ENCODE measurements at regions not wholly inside any gene's neighbourhood (a gene's known extent, or its start where the extent isn't known, plus 50 kb on each side); places are given as distances from the start of the nearest gene placed in this dataset.

DNA sequence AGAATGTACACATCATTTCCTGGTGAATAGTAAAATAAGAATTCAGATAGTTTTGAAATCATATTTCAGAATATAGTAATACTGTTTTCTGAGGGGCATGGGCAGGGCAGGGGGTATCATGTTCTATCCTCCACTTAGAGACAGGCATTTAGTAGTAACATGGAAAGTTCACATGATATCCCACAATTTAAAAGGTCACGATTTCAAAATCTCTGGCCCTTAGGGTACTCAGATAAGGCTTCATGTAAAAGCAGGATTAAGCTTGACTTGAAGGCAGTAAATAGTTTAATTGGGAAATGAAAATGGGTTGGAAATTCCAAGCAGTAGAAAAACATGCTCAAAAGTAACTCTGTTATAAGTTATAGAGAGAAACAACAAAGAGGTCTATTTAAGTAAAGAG, 353.2 kb upstream of the AGTR1 start:
- Histone ChIP-seq H3K27me3 (no peaks in the 10 kb centered on the region), H3K27ac (no peak overlapping the region), H3K4me1 (no peaks in the 10 kb centered on the region), H3K36me3 (no peaks in the 10 kb centered on the region), H3K4me3 (no peak overlapping the region), H3K9me3 (no peaks in the 10 kb centered on the region)
- TF ChIP-seq, protein P1, sequence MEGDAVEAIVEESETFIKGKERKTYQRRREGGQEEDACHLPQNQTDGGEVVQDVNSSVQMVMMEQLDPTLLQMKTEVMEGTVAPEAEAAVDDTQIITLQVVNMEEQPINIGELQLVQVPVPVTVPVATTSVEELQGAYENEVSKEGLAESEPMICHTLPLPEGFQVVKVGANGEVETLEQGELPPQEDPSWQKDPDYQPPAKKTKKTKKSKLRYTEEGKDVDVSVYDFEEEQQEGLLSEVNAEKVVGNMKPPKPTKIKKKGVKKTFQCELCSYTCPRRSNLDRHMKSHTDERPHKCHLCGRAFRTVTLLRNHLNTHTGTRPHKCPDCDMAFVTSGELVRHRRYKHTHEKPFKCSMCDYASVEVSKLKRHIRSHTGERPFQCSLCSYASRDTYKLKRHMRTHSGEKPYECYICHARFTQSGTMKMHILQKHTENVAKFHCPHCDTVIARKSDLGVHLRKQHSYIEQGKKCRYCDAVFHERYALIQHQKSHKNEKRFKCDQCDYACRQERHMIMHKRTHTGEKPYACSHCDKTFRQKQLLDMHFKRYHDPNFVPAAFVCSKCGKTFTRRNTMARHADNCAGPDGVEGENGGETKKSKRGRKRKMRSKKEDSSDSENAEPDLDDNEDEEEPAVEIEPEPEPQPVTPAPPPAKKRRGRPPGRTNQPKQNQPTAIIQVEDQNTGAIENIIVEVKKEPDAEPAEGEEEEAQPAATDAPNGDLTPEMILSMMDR (IDR thresholded peaks at IDR 0.05): no peak
- TF ChIP-seq POLR2AphosphoS5 (IDR thresholded peaks at IDR 0.05; ENCODE audit: insufficient read depth in 1 of 2, low read depth in 1 of 2) (no peak), POLR2A (IDR thresholded peaks at IDR 0.05) (no peak)
- intact Hi-C loops (cut with DNase I): loop anchor here (5.0 kb wide), 1 partner anchor 1127 kb away; no protein-coding TSS in a partner anchor
- DNase-seq (ENCODE audit: extremely low spot score in 2 of 2): no peak

GRCh38 chr3:148360051-148360450, 337.7 kb upstream of the AGTR1 start:
- DNase-seq (ENCODE audit: extremely low spot score in 2 of 2): no peak
- no peaks in the 10 kb centered on the region for H3K4me1 ChIP-seq
- no peak overlapping the region for H3K27ac ChIP-seq
- no peak overlapping the region for H3K4me3 ChIP-seq
- H3K9me3 ChIP-seq: no peaks in the 10 kb centered on the region
- no peaks in the 10 kb centered on the region for H3K36me3 ChIP-seq
- intact Hi-C loops (cut with DNase I): no loop called here
- TF ChIP-seq POLR2AphosphoS5 (IDR thresholded peaks at IDR 0.05; ENCODE audit: insufficient read depth in 1 of 2, low read depth in 1 of 2): no peak
- TF ChIP-seq, protein P1 (IDR thresholded peaks at IDR 0.05): no peak
- no peak for TF ChIP-seq POLR2A (IDR thresholded peaks at IDR 0.05)
- no peaks in the 10 kb centered on the region for H3K27me3 ChIP-seq

GRCh38 chr3:148366743-148367410, 330.8 kb upstream of the AGTR1 start:
- no peaks in the 10 kb centered on the region for H3K4me1 ChIP-seq
- no peaks in the 10 kb centered on the region for H3K36me3 ChIP-seq
- H3K27ac ChIP-seq: no peak overlapping the region
- intact Hi-C loops (cut with DNase I): no loop called here
- no peak for TF ChIP-seq POLR2AphosphoS5 (IDR thresholded peaks at IDR 0.05; ENCODE audit: insufficient read depth in 1 of 2, low read depth in 1 of 2)
- TF ChIP-seq, protein P1 (IDR thresholded peaks at IDR 0.05): peak in 1 of 3 experiments; percentile 11
- H3K27me3 ChIP-seq: no peaks in the 10 kb centered on the region
- DNase-seq (ENCODE audit: extremely low spot score in 2 of 2): no peak
- no peak overlapping the region for H3K4me3 ChIP-seq
- no peaks in the 10 kb centered on the region for H3K9me3 ChIP-seq

DNA sequence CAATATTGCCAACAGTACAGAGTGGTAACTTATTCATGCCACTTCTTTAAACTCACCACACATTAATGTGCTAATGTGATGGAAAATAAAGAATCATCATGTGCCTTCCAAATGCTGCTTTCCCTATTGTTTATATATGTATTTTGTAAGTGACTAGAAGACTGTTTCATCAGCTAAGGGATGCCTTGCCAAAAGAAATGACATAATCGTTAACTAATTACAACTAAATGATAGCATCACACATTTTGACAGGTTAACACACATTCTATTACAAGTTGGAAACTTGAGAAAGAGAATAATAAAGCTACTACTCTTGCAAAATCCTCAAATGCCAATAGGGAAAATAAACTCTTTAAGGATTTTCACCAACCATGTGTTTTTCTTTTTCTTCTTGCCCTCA, 329.9 kb upstream of the AGTR1 start:
- no peak for DNase-seq (ENCODE audit: extremely low spot score in 2 of 2)
- H3K4me1 ChIP-seq: no peaks in the 10 kb centered on the region
- intact Hi-C loops (cut with DNase I): no loop called here
- H3K36me3 ChIP-seq: no peaks in the 10 kb centered on the region
- H3K27me3 ChIP-seq: no peaks in the 10 kb centered on the region
- no peak overlapping the region for H3K27ac ChIP-seq
- TF ChIP-seq, protein P1 (IDR thresholded peaks at IDR 0.05): no peak
- TF ChIP-seq POLR2A (IDR thresholded peaks at IDR 0.05) (no peak), POLR2AphosphoS5 (IDR thresholded peaks at IDR 0.05; ENCODE audit: insufficient read depth in 1 of 2, low read depth in 1 of 2) (no peak)
- H3K9me3 ChIP-seq: no peaks in the 10 kb centered on the region
- H3K4me3 ChIP-seq: no peak overlapping the region

- DNase-seq (ENCODE audit: extremely low spot score in 2 of 2): no peak
- no peak for TF ChIP-seq POLR2AphosphoS5 (IDR thresholded peaks at IDR 0.05; ENCODE audit: insufficient read depth in 1 of 2, low read depth in 1 of 2)
- TF ChIP-seq, protein P1 (IDR thresholded peaks at IDR 0.05): no peak
- TF ChIP-seq POLR2A (IDR thresholded peaks at IDR 0.05): no peak
- intact Hi-C loops (cut with DNase I): no loop called here
- H3K27ac ChIP-seq: no peak overlapping the region
- no peaks in the 10 kb centered on the region for H3K9me3 ChIP-seq
- H3K4me1 ChIP-seq: no peaks in the 10 kb centered on the region
- no peak overlapping the region for H3K4me3 ChIP-seq
- no peaks in the 10 kb centered on the region for H3K36me3 ChIP-seq
- H3K27me3 ChIP-seq: no peaks in the 10 kb centered on the region
Observed at GRCh38 chr3:148369381-148369780, 328.3 kb upstream of the AGTR1 start.
